Fibroblast of lung (primary cell): ENCODE measurements at regions not wholly inside any gene's neighbourhood (a gene's known extent, or its start where the extent isn't known, plus 50 kb on each side); places are given as distances from the start of the nearest gene placed in this dataset.

Source experiments
- EZH2 ChIP-seq: IDR thresholded peaks from 2 replicates; pipeline ENCODE4 v1.5.1; 2012; ENCODE audit warnings: low read length, control low read depth, mild to moderate bottlenecking; ENCODE audit errors: missing control alignments
- TF ChIP-seq, protein P1 (sequence below), 2 donors: IDR thresholded peaks in 1 of 2; conservative IDR thresholded peaks in 1 of 2; 1 replicate in 1 of 2; 2 replicates in 1 of 2; pipeline ENCODE4 v1.5.1; 2011 to 2012; ENCODE audit warnings: low read length in 2 of 2, control low read depth in 1 of 2, inconsistent platforms in 1 of 2, low read depth in 1 of 2, mild to moderate bottlenecking in 1 of 2

DNA sequence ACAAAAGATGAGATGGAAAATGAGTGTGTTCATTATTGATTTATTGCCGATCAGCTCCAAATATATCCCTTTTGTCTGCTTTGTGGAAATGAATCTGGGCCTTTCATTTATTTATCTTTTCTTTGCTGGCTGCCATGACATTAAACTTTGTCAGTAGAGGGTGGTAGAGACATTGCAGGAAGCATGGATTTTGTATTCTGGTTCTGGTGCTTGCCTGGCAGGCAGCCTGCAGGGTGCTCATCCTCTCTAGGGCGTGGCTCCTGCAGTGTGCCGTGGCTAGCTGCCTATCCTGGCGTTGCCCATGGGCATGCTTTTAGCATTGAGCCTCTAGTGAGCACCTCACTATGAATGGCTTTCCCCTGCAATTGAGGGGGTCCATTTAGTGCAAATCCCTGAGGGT, 593.1 kb downstream of the RNF144A start:
- TF ChIP-seq, protein P1, sequence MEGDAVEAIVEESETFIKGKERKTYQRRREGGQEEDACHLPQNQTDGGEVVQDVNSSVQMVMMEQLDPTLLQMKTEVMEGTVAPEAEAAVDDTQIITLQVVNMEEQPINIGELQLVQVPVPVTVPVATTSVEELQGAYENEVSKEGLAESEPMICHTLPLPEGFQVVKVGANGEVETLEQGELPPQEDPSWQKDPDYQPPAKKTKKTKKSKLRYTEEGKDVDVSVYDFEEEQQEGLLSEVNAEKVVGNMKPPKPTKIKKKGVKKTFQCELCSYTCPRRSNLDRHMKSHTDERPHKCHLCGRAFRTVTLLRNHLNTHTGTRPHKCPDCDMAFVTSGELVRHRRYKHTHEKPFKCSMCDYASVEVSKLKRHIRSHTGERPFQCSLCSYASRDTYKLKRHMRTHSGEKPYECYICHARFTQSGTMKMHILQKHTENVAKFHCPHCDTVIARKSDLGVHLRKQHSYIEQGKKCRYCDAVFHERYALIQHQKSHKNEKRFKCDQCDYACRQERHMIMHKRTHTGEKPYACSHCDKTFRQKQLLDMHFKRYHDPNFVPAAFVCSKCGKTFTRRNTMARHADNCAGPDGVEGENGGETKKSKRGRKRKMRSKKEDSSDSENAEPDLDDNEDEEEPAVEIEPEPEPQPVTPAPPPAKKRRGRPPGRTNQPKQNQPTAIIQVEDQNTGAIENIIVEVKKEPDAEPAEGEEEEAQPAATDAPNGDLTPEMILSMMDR (conservative IDR thresholded peaks at IDR 0.05 in 1 of 2, IDR thresholded peaks at IDR 0.05 in 1 of 2; ENCODE audit: low read depth in 1 of 2, low read length in 2 of 2), result no peak
- no peak for TF ChIP-seq EZH2
